ENCODE measurements at regions not wholly inside any gene's neighbourhood (a gene's known extent, or its start where the extent isn't known, plus 50 kb on each side); places are given as distances from the start of the nearest gene placed in this dataset.

DNA sequence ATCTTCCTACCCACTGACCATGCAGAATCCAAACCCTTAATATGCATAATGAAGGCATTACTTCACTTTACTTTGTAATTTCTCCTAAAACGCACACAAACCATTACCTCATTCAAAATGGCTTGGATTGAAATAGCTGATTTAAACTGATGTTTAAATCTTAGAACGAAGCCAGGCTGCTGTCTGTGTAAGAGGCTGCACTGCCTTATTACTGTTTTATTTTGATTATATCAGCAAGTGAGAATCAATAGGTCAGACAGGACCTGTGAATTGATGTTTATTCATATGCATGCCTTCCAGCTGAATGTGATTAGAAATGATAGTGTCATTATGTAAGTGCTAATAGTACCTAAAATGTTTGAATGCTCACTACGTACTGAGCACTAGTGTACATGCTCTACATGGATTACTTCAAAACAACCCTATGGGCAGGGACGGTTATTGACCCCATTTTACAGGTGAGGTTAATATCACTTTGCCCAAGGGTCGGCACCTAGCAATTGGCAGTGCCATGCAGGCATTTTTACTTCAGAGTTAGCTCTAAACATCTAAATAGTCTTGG lies 314.2 kb upstream of the CBLB start:
- no peak for TF ChIP-seq CTCF (IDR thresholded peaks at IDR 0.05; ENCODE audit: poor library complexity)
- no peak for TF ChIP-seq EZH2 (IDR thresholded peaks at IDR 0.05; ENCODE audit: borderline replicate concordance)
- no peak for TF ChIP-seq EZH2phosphoT487 (IDR thresholded peaks at IDR 0.05; ENCODE audit: low read depth, severe bottlenecking, unreplicated experiment)
